ENCODE measurements at regions not wholly inside any gene's neighbourhood (a gene's known extent, or its start where the extent isn't known, plus 50 kb on each side); places are given as distances from the start of the nearest gene placed in this dataset.

DNA sequence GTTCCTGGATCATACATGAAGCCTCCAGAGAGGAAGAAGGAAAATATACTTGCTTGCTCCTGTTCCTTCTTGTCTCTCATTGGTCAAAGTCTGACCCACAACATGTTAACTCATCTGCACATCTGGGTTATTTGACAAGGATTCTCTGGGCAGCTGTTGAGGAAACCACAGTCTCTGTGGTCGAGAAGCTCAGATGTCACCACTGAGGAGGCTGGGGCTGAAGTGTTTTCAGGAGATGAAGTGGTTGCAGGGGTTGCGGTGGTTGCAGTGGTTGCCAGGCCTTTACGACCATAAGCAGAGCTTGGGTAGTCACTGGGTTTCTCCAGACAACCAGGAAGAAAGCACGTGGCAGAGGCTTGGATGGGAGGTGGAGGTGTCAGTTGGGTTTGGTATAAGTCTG is 265.0 kb upstream of the LRIG3 start:
- TF ChIP-seq, protein P1, sequence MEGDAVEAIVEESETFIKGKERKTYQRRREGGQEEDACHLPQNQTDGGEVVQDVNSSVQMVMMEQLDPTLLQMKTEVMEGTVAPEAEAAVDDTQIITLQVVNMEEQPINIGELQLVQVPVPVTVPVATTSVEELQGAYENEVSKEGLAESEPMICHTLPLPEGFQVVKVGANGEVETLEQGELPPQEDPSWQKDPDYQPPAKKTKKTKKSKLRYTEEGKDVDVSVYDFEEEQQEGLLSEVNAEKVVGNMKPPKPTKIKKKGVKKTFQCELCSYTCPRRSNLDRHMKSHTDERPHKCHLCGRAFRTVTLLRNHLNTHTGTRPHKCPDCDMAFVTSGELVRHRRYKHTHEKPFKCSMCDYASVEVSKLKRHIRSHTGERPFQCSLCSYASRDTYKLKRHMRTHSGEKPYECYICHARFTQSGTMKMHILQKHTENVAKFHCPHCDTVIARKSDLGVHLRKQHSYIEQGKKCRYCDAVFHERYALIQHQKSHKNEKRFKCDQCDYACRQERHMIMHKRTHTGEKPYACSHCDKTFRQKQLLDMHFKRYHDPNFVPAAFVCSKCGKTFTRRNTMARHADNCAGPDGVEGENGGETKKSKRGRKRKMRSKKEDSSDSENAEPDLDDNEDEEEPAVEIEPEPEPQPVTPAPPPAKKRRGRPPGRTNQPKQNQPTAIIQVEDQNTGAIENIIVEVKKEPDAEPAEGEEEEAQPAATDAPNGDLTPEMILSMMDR (IDR thresholded peaks at IDR 0.05; ENCODE audit: poor library complexity) = no peak
- TF ChIP-seq EZH2 (IDR thresholded peaks at IDR 0.05; ENCODE audit: borderline replicate concordance) (no peak), EZH2phosphoT487 (IDR thresholded peaks at IDR 0.05; ENCODE audit: low read depth, severe bottlenecking, unreplicated experiment) (no peak)

All from hepatocyte (in vitro differentiated cells).